Adipocyte (in vitro differentiated cells): ENCODE measurements at regions not wholly inside any gene's neighbourhood (a gene's known extent, or its start where the extent isn't known, plus 50 kb on each side); places are given as distances from the start of the nearest gene placed in this dataset.

ENCODE experiments used
- DNase-seq: peaks from one replicate; pipeline ENCODE4 v3.0.0-alpha.2; 2015; ENCODE audit warnings: low read depth
- H3K27me3 ChIP-seq: replicated peaks from 2 replicates; pipeline ENCODE4 v1.7.0; 2013; ENCODE audit warnings: mild to moderate bottlenecking, low read length, moderate library complexity; ENCODE audit not compliant: control insufficient read depth, insufficient read depth
- H3K36me3 ChIP-seq: 2 replicates; pipeline ENCODE4 v1.7.0; 2013; ENCODE audit warnings: low read length, mild to moderate bottlenecking, moderate library complexity; ENCODE audit not compliant: control insufficient read depth, insufficient read depth, severe bottlenecking
- H3K4me1 ChIP-seq: 2 replicates; pipeline ENCODE4 v1.7.0; 2013; ENCODE audit warnings: mild to moderate bottlenecking, low read length, moderate library complexity; ENCODE audit not compliant: control insufficient read depth, insufficient read depth
- H3K4me3 ChIP-seq: 2 replicates; pipeline ENCODE4 v1.7.0; 2013; ENCODE audit warnings: mild to moderate bottlenecking, low read length, moderate library complexity
- H3K9ac ChIP-seq: 2 replicates; pipeline ENCODE4 v1.7.0; 2013; ENCODE audit warnings: mild to moderate bottlenecking, low read length, moderate library complexity
- H3K9me3 ChIP-seq: 2 replicates; pipeline ENCODE4 v1.7.0; 2013; ENCODE audit warnings: mild to moderate bottlenecking, low read length, moderate library complexity; ENCODE audit not compliant: control insufficient read depth

GRCh38 chr13:74184283-74184682 lies 50.1 kb upstream of the KLF12 start:
- no peaks in the 10 kb centered on the region for H3K9me3 ChIP-seq
- H3K4me1 ChIP-seq = peaks cover 16% of the 10 kb centered on the region
- peak; percentile 34 for DNase-seq
- no peak overlapping the region for H3K4me3 ChIP-seq
- H3K36me3 ChIP-seq = no peaks in the 10 kb centered on the region
- no peak overlapping the region for H3K9ac ChIP-seq
- H3K27me3 ChIP-seq = no peaks in the 10 kb centered on the region
